ENCODE measurements at regions not wholly inside any gene's neighbourhood (a gene's known extent, or its start where the extent isn't known, plus 50 kb on each side); places are given as distances from the start of the nearest gene placed in this dataset.

DNA sequence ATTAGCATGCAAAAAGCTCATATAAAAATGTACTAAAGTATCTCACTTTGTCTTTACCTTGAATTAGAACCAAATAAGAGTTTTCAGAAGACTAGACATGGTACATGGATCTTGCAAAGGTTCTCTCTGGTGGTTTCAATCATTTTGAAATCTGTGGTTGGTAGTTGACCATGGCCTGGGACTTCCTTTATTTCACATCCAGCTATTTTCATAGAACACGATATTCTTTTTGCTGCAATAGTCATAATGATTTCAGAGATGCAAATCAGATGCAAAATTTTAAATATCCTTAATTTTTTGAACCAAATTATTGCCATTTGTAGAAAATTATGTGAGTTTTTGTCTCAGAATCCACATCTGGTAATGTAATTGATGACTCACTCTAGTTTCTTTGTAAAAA is 375.1 kb upstream of the ZP4 start:
- no peak overlapping the region for H2AFZ ChIP-seq
- H3K79me2 ChIP-seq (ENCODE audit: low read depth), result no peaks in the 10 kb centered on the region
- no peak for DNase-seq
- H3K9me3 ChIP-seq (ENCODE audit: insufficient read depth, low read depth), result no peaks in the 10 kb centered on the region
- BruUV-seq (replicated peaks), result no TSS peak
- no peak overlapping the region for H3K4me2 ChIP-seq
- ChIA-PET POLR2A (ENCODE audit: unreplicated experiment) (no interaction called here), CTCF (no interaction called here)
- no peaks in the 10 kb centered on the region for H3K4me1 ChIP-seq (replicated peaks; ENCODE audit: insufficient read depth)
- no peaks in the 10 kb centered on the region for H3F3A ChIP-seq (ENCODE audit: insufficient read depth, low read depth)
- no peak overlapping the region for H3K4me3 ChIP-seq
- no peaks in the 10 kb centered on the region for H3K36me3 ChIP-seq (ENCODE audit: low read depth)
- H4K20me1 ChIP-seq (ENCODE audit: insufficient read depth), result no peaks in the 10 kb centered on the region; the same call in 1 of the 2 replicates
- no peaks in the 10 kb centered on the region for H3K27me3 ChIP-seq (ENCODE audit: insufficient read depth, low read depth)
- TF ChIP-seq, protein P1, sequence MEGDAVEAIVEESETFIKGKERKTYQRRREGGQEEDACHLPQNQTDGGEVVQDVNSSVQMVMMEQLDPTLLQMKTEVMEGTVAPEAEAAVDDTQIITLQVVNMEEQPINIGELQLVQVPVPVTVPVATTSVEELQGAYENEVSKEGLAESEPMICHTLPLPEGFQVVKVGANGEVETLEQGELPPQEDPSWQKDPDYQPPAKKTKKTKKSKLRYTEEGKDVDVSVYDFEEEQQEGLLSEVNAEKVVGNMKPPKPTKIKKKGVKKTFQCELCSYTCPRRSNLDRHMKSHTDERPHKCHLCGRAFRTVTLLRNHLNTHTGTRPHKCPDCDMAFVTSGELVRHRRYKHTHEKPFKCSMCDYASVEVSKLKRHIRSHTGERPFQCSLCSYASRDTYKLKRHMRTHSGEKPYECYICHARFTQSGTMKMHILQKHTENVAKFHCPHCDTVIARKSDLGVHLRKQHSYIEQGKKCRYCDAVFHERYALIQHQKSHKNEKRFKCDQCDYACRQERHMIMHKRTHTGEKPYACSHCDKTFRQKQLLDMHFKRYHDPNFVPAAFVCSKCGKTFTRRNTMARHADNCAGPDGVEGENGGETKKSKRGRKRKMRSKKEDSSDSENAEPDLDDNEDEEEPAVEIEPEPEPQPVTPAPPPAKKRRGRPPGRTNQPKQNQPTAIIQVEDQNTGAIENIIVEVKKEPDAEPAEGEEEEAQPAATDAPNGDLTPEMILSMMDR (conservative IDR thresholded peaks at IDR 0.05), result no peak
- TF ChIP-seq EZH2 (IDR thresholded peaks at IDR 0.05; ENCODE audit: low read depth), result no peak
- H3K9me2 ChIP-seq (ENCODE audit: insufficient read depth), result no peaks in the 10 kb centered on the region
- H3K27ac ChIP-seq, result no peak overlapping the region
- intact Hi-C loops (cut with micrococcal nuclease; ENCODE audit: unreplicated experiment), result no loop called here

DNA sequence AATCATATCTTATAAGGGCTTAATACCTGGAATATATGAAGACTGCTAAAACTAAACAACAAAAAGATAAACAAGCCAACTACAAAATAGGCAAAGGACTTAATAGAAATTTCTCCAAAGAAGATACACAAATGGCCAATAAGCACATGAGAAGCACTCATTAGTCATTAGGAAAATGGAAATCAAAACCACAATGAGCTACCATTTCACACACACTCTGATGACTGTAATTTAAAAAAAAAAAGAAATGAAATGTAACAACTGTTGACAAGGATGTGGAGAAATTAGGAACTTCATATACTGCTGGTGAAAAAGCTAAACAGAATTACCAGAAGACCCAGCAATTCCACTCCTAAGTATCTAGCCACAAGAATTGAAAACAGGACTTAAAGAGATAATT is 374.2 kb upstream of the ZP4 start:
- TF ChIP-seq, protein P1 (conservative IDR thresholded peaks at IDR 0.05), result no peak
- no peak for TF ChIP-seq EZH2 (IDR thresholded peaks at IDR 0.05; ENCODE audit: low read depth)
- CTCF ChIA-PET, result no interaction called here
- POLR2A ChIA-PET (ENCODE audit: unreplicated experiment), result no interaction called here

DNA sequence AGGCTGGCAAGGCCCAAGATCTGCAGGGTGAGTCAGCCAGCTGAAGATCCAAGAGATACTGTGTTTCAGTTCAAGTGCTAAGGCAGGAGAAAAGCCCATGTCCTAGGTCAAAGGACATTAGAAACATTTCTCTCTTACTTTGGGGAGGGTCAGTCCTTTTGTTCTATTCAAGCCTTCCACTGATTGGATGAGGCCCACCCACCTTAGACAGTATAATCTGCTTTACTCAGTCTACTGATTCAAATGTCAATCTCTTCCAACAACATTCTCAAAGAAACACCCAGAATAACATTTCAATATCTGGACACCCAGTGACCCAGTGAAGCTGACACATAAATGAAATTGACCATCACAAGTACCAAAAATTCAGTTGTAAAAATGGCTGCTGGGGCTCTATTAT is 367.8 kb upstream of the ZP4 start:
- H3K27me3 ChIP-seq (ENCODE audit: insufficient read depth, low read depth), result no peaks in the 10 kb centered on the region

More for the DNA sequence above, 374.2 kb upstream of the ZP4 start:
- Histone ChIP-seq H3K4me2 (no peak overlapping the region), H3K27ac (no peak overlapping the region), H3K9me3 (ENCODE audit: insufficient read depth, low read depth) (no peaks in the 10 kb centered on the region), H3F3A (ENCODE audit: insufficient read depth, low read depth) (no peaks in the 10 kb centered on the region), H3K9me2 (ENCODE audit: insufficient read depth) (no peaks in the 10 kb centered on the region), H3K27me3 (ENCODE audit: insufficient read depth, low read depth) (no peaks in the 10 kb centered on the region), H4K20me1 (ENCODE audit: insufficient read depth) (no peaks in the 10 kb centered on the region; the same call in 1 of the 2 replicates), H3K79me2 (ENCODE audit: low read depth) (no peaks in the 10 kb centered on the region), H3K36me3 (ENCODE audit: low read depth) (no peaks in the 10 kb centered on the region), H3K4me3 (no peak overlapping the region), H3K4me1 (replicated peaks; ENCODE audit: insufficient read depth) (no peaks in the 10 kb centered on the region), H2AFZ (no peak overlapping the region)
- no TSS peak for BruUV-seq (replicated peaks)
- intact Hi-C loops (cut with micrococcal nuclease; ENCODE audit: unreplicated experiment), result no loop called here
- no peak for DNase-seq

More for the DNA sequence above, 367.8 kb upstream of the ZP4 start:
- Histone ChIP-seq H3K79me2 (ENCODE audit: low read depth) (no peaks in the 10 kb centered on the region), H3K4me3 (no peak overlapping the region), H4K20me1 (ENCODE audit: insufficient read depth) (no peaks in the 10 kb centered on the region; the same call in 1 of the 2 replicates), H3K9me3 (ENCODE audit: insufficient read depth, low read depth) (no peaks in the 10 kb centered on the region), H2AFZ (no peak overlapping the region), H3K36me3 (ENCODE audit: low read depth) (no peaks in the 10 kb centered on the region), H3K9me2 (ENCODE audit: insufficient read depth) (no peaks in the 10 kb centered on the region), H3K4me2 (no peak overlapping the region), H3K27ac (no peak overlapping the region), H3K4me1 (replicated peaks; ENCODE audit: insufficient read depth) (no peaks in the 10 kb centered on the region), H3F3A (ENCODE audit: insufficient read depth, low read depth) (no peaks in the 10 kb centered on the region)
- intact Hi-C loops (cut with micrococcal nuclease; ENCODE audit: unreplicated experiment), result no loop called here
- ChIA-PET POLR2A (ENCODE audit: unreplicated experiment) (no interaction called here), CTCF (no interaction called here)
- TF ChIP-seq EZH2 (IDR thresholded peaks at IDR 0.05; ENCODE audit: low read depth), result no peak
- TF ChIP-seq, protein P1 (conservative IDR thresholded peaks at IDR 0.05), result no peak
- BruUV-seq (replicated peaks), result no TSS peak
- DNase-seq, result no peak
